H1 (cell line): ENCODE measurements at regions not wholly inside any gene's neighbourhood (a gene's known extent, or its start where the extent isn't known, plus 50 kb on each side); places are given as distances from the start of the nearest gene placed in this dataset.
A peak's percentile ranks its signal among the peaks of the same experiment; 100 is the strongest.

Experiments
- CTCF ChIA-PET: fragments of 300-600 bp; sonication (Branson Sonifier 250); formaldehyde crosslinking; loops from one replicate; lab custom pipeline; 2021; ENCODE audit not compliant: partially characterized antibody; lab: Charles Lee
- POLR2A ChIA-PET: fragments of 300-600 bp; sonication (Branson Sonifier 250); formaldehyde crosslinking; loops from one replicate; lab custom pipeline; 2021; ENCODE audit warnings: inconsistent platforms; ENCODE audit not compliant: partially characterized antibody; lab: Charles Lee
- DNase-seq, 2 experiments: peaks; one replicate each; pipeline versions ENCODE4 v3.0.0 to v3.0.0-alpha.2; 2010 to 2022; ENCODE audit warnings: low spot score in 2 of 2, low read depth in 1 of 2, mixed read lengths in 1 of 2
- FAIRE-seq: peaks from 2 replicates; lab custom pipeline; 2011; peaks lifted over from hg19 to GRCh38; lab: Jason Lieb, UNC
- H2AFZ ChIP-seq: 2 replicates; pipeline ENCODE4 v1.8.1; 2012; ENCODE audit warnings: low read length, inconsistent platforms
- H2AK5ac ChIP-seq: 2 replicates; pipeline ENCODE4 v1.6.1; 2013; ENCODE audit warnings: low read depth, low read length
- H2BK120ac ChIP-seq: replicated peaks from 2 replicates; pipeline ENCODE3; 2013; ENCODE audit warnings: low read depth, low read length, inconsistent platforms
- H2BK12ac ChIP-seq: 2 replicates; pipeline ENCODE4 v1.6.1; 2013; ENCODE audit warnings: low read depth, low read length
- H2BK15ac ChIP-seq: 2 replicates; pipeline ENCODE4 v1.6.1; 2013; ENCODE audit warnings: low read length
- H2BK20ac ChIP-seq: 2 replicates; pipeline ENCODE4 v1.6.1; 2013; ENCODE audit warnings: low read length
- H2BK5ac ChIP-seq: 2 replicates; pipeline ENCODE4 v1.6.1; 2013; ENCODE audit warnings: low read depth, low read length
- H3K14ac ChIP-seq: 2 replicates; pipeline ENCODE4 v1.6.1; 2013; ENCODE audit warnings: inconsistent platforms; ENCODE audit not compliant: insufficient read length
- H3K18ac ChIP-seq: 2 replicates; pipeline ENCODE4 v1.6.1; 2013; ENCODE audit warnings: low read length; ENCODE audit errors: extremely low read depth
- H3K23ac ChIP-seq: 2 replicates; pipeline ENCODE4 v1.6.1; 2013; ENCODE audit warnings: inconsistent platforms; ENCODE audit not compliant: insufficient read length
- H3K23me2 ChIP-seq: 2 replicates; pipeline ENCODE4 v1.6.1; 2013; ENCODE audit warnings: low read depth, low read length
- H3K27ac ChIP-seq: 2 replicates; pipeline ENCODE4 v1.6.1; 2011; ENCODE audit warnings: low read depth, low read length, inconsistent platforms
- H3K27me3 ChIP-seq, 4 experiments: replicated peaks in 1 of 4; 1 replicate in 1 of 4; 2 replicates in 3 of 4; pipeline versions ENCODE4 v1.6.1 to v1.8.1; 2011 to 2013; ENCODE audit warnings: low read length in 3 of 4, mild to moderate bottlenecking in 3 of 4, inconsistent platforms in 2 of 4, mixed read lengths in 2 of 4, moderate library complexity in 1 of 4; ENCODE audit not compliant: control insufficient read depth in 3 of 4, insufficient read depth in 3 of 4; ENCODE audit errors: extremely low read depth in 1 of 4
- H3K36me3 ChIP-seq, 4 experiments: 2 replicates each; pipeline versions ENCODE4 v1.6.1 to v1.8.1; 2011 to 2013; ENCODE audit warnings: mild to moderate bottlenecking in 4 of 4, low read length in 3 of 4, moderate library complexity in 2 of 4, control low read depth in 1 of 4, inconsistent platforms in 1 of 4; ENCODE audit not compliant: insufficient read depth in 4 of 4, control insufficient read depth in 2 of 4
- H3K4ac ChIP-seq: replicated peaks from 2 replicates; pipeline ENCODE3; 2013; ENCODE audit warnings: low read length, low read depth, mixed read lengths, inconsistent platforms; ENCODE audit not compliant: insufficient read length
- H3K4me1 ChIP-seq, 4 experiments: replicated peaks in 1 of 4; 1 replicate in 1 of 4; 2 replicates in 3 of 4; pipeline versions ENCODE4 v1.6.1 to v1.8.1; 2011 to 2013; ENCODE audit warnings: low read length in 3 of 4, inconsistent platforms in 2 of 4, mixed read lengths in 1 of 4; ENCODE audit not compliant: insufficient read depth in 4 of 4, control insufficient read depth in 3 of 4
- H3K4me2 ChIP-seq, 2 experiments: 2 replicates each; pipeline versions ENCODE4 v1.6.1 to v1.8.1; 2011 to 2013; ENCODE audit warnings: low read depth in 2 of 2, low read length in 2 of 2, control low read depth in 1 of 2, inconsistent platforms in 1 of 2, mild to moderate bottlenecking in 1 of 2; ENCODE audit not compliant: insufficient read depth in 1 of 2
- H3K4me3 ChIP-seq, 4 experiments: fragments of 200-600, 300-600 bp in 1 of 4; sonication (generic), shearing (Covaris generic), sonication (Bioruptor Twin) in 1 of 4; 2 replicates each; pipeline versions ENCODE4 v1.5.1 to v1.8.1; 2011 to 2016; ENCODE audit warnings: low read length in 4 of 4, low read depth in 3 of 4, control low read depth in 2 of 4, inconsistent platforms in 2 of 4, mild to moderate bottlenecking in 2 of 4, mixed read lengths in 1 of 4, moderate library complexity in 1 of 4; ENCODE audit not compliant: insufficient read depth in 2 of 4; ENCODE audit errors: extremely low read depth in 1 of 4
- H3K56ac ChIP-seq: replicated peaks from 2 replicates; pipeline ENCODE3; 2013; ENCODE audit warnings: low read depth, mild to moderate bottlenecking, mixed read lengths, low read length, inconsistent platforms; ENCODE audit not compliant: insufficient read length
- H3K79me1 ChIP-seq: 2 replicates; pipeline ENCODE4 v1.6.1; 2013; ENCODE audit warnings: low read depth, low read length, control low read depth
- H3K79me2 ChIP-seq, 2 experiments: 2 replicates each; pipeline versions ENCODE4 v1.6.1 to v1.8.1; 2012 to 2013; ENCODE audit warnings: low read length in 2 of 2, mild to moderate bottlenecking in 2 of 2, inconsistent platforms in 1 of 2; ENCODE audit not compliant: insufficient read depth in 2 of 2, control insufficient read depth in 1 of 2
- H3K9ac ChIP-seq, 4 experiments: replicated peaks in 1 of 4; 1 replicate in 1 of 4; 2 replicates in 3 of 4; pipeline versions ENCODE4 v1.6.1 to v1.8.1; 2011 to 2013; ENCODE audit warnings: low read depth in 3 of 4, low read length in 3 of 4, control low read depth in 2 of 4, mild to moderate bottlenecking in 2 of 4, moderate library complexity in 2 of 4, inconsistent platforms in 1 of 4; ENCODE audit errors: extremely low read depth in 1 of 4
- H3K9me3 ChIP-seq, 2 experiments: 2 replicates each; pipeline versions ENCODE4 v1.6.1 to v1.8.1; 2012 to 2013; ENCODE audit warnings: mild to moderate bottlenecking in 2 of 2, moderate library complexity in 2 of 2, control low read depth in 1 of 2, inconsistent platforms in 1 of 2, low read depth in 1 of 2, low read length in 1 of 2, mixed read lengths in 1 of 2; ENCODE audit not compliant: insufficient read depth in 2 of 2
- H4K20me1 ChIP-seq, 2 experiments: replicated peaks in 1 of 2; 2 replicates each; pipeline versions ENCODE3 to v1.8.1; 2011 to 2013; ENCODE audit warnings: inconsistent platforms in 2 of 2, low read length in 2 of 2, mild to moderate bottlenecking in 1 of 2; ENCODE audit not compliant: insufficient read depth in 2 of 2, control insufficient read depth in 1 of 2
- H4K5ac ChIP-seq: 2 replicates; pipeline ENCODE4 v1.6.1; 2013; ENCODE audit warnings: low read length, low read depth, mixed read lengths, inconsistent platforms; ENCODE audit not compliant: insufficient read length
- H4K8ac ChIP-seq: 2 replicates; pipeline ENCODE4 v1.8.0; 2013; ENCODE audit warnings: mild to moderate bottlenecking, moderate library complexity, low read length, inconsistent platforms; ENCODE audit not compliant: insufficient read depth; ENCODE audit errors: extremely low read depth
- H4K91ac ChIP-seq: replicated peaks from 2 replicates; pipeline ENCODE3; 2013; ENCODE audit warnings: low read length, mixed read lengths, inconsistent platforms; ENCODE audit not compliant: insufficient read length
- NRF1 ChIP-seq: IDR thresholded peaks from 2 replicates; pipeline ENCODE4 v1.6.1; 2011; ENCODE audit warnings: mild to moderate bottlenecking, low read depth, low read length, improper control_type of control experiment
- RAD21 ChIP-seq, 2 experiments: IDR thresholded peaks in 1 of 2; conservative IDR thresholded peaks in 1 of 2; 2 replicates each; pipeline ENCODE4 v1.6.1; 2011; ENCODE audit warnings: low read depth in 2 of 2, low read length in 2 of 2, improper control_type of control experiment in 1 of 2, inconsistent platforms in 1 of 2, mild to moderate bottlenecking in 1 of 2, moderate library complexity in 1 of 2
- TEAD4 ChIP-seq: IDR thresholded peaks from 2 replicates; pipeline ENCODE4 v1.6.1; 2012; ENCODE audit warnings: low read depth, low read length, inconsistent platforms, mixed read lengths
- WGBS, 2 experiments: shearing (Covaris generic) in 1 of 2; methylation state at CpG; one replicate each; pipeline versions ENCODE4 v1.1.6 to v1.1.7; 2013 to 2015; ENCODE audit warnings: low lambda C conversion rate in 2 of 2, mixed read lengths in 2 of 2, inconsistent platforms in 1 of 2, low coverage in 1 of 2, missing lambda C conversion rate in 1 of 2; ENCODE audit not compliant: insufficient replicate concordance in 2 of 2, insufficient coverage in 1 of 2, insufficient read length in 1 of 2; ENCODE audit errors: extremely low coverage in 1 of 2, missing lambda C conversion rate in 1 of 2; 5-methylcytosine and 5-hydroxymethylcytosine counted together
- TF ChIP-seq, protein P1 (sequence below), 3 experiments: IDR thresholded peaks; 1 replicate in 2 of 3; 2 replicates in 1 of 3; pipeline versions ENCODE4 v1.5.1 to v1.6.1; 2011; ENCODE audit warnings: low read length in 3 of 3, mild to moderate bottlenecking in 3 of 3, inconsistent platforms in 2 of 3, low read depth in 1 of 3, moderate library complexity in 1 of 3; ENCODE audit not compliant: insufficient read depth in 1 of 3; ENCODE audit errors: control extremely low read depth in 1 of 3

- POLR2A ChIA-PET, result interaction anchor here (0.9 to 27.8 kb wide), 7 partner anchors 10 to 223 kb away, joined by 3 to 452 read pairs (median 7); partner anchors contain the start of genes DDR1 and GTF2H4
- H2BK15ac ChIP-seq, result no peak overlapping the region
- no peak overlapping the region for H3K27ac ChIP-seq
- H4K91ac ChIP-seq, result no peak overlapping the region
- no peak overlapping the region; a peak in 1 of 4 replicates for H3K4me2 ChIP-seq
- H3K4ac ChIP-seq, result no peak overlapping the region
- H3K4me3 ChIP-seq, result no peak overlapping the region
- CTCF ChIA-PET, result interaction anchor here (0.5 to 23.9 kb wide), 25 partner anchors 11 to 257 kb away, joined by 3 to 610 read pairs (median 5); partner anchors contain the start of genes DDR1, GTF2H4 and VARS2
- H3K14ac ChIP-seq, result no peak overlapping the region
- no peaks in the 10 kb centered on the region for H3K9me3 ChIP-seq
- no peak overlapping the region for H4K5ac ChIP-seq
- no peak overlapping the region for H2AFZ ChIP-seq
- H2BK20ac ChIP-seq, result no peak overlapping the region
- no peaks in the 10 kb centered on the region for H3K23me2 ChIP-seq
- no peaks in the 10 kb centered on the region for H4K20me1 ChIP-seq
- TF ChIP-seq, protein P1, sequence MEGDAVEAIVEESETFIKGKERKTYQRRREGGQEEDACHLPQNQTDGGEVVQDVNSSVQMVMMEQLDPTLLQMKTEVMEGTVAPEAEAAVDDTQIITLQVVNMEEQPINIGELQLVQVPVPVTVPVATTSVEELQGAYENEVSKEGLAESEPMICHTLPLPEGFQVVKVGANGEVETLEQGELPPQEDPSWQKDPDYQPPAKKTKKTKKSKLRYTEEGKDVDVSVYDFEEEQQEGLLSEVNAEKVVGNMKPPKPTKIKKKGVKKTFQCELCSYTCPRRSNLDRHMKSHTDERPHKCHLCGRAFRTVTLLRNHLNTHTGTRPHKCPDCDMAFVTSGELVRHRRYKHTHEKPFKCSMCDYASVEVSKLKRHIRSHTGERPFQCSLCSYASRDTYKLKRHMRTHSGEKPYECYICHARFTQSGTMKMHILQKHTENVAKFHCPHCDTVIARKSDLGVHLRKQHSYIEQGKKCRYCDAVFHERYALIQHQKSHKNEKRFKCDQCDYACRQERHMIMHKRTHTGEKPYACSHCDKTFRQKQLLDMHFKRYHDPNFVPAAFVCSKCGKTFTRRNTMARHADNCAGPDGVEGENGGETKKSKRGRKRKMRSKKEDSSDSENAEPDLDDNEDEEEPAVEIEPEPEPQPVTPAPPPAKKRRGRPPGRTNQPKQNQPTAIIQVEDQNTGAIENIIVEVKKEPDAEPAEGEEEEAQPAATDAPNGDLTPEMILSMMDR (IDR thresholded peaks at IDR 0.05; ENCODE audit: control extremely low read depth in 1 of 3, insufficient read depth in 1 of 3, low read depth in 1 of 3, low read length in 3 of 3), result peak; percentile 38 to 49 (median 44)
- TF ChIP-seq NRF1 (no peak), TEAD4 (peak; percentile 56; the same call in 1 of the 2 replicates), RAD21 (IDR thresholded peaks at IDR 0.05 in 1 of 2, conservative IDR thresholded peaks at IDR 0.05 in 1 of 2; ENCODE audit: low read depth in 2 of 2, low read length in 2 of 2) (peak; percentile 37 to 58)
- no peak overlapping the region for H3K9ac ChIP-seq
- no peak overlapping the region for H2BK12ac ChIP-seq
- peaks cover 0 to 11% (median 3%) of the 10 kb centered on the region in 4 experiments; a peak in 4 of 7 replicates for H3K4me1 ChIP-seq
- H3K27me3 ChIP-seq, result no peaks in the 10 kb centered on the region
- H3K18ac ChIP-seq, result no peak overlapping the region
- no peak overlapping the region for H2BK5ac ChIP-seq
- DNase-seq (no peak), FAIRE-seq (no peak)
- H3K56ac ChIP-seq, result no peak overlapping the region
- H2BK120ac ChIP-seq, result no peak overlapping the region
- H4K8ac ChIP-seq, result no peak overlapping the region
- no peak overlapping the region for H3K23ac ChIP-seq
- no peaks in the 10 kb centered on the region for H3K79me2 ChIP-seq
- H3K36me3 ChIP-seq, result no peaks in the 10 kb centered on the region
- no peak overlapping the region for H2AK5ac ChIP-seq
- no peaks in the 10 kb centered on the region for H3K79me1 ChIP-seq
- 61% methylated on average over 6 of the region's 6 CpGs; no CpG with 5 or more reads in 1 of the 2 experiments for WGBS, 2 experiments
Observed at GRCh38 chr6:30829639-30830255, 54.6 kb upstream of the DDR1 start.
